AG09309 (cell line): ENCODE measurements at regions not wholly inside any gene's neighbourhood (a gene's known extent, or its start where the extent isn't known, plus 50 kb on each side); places are given as distances from the start of the nearest gene placed in this dataset.

ENCODE experiments used
- DNase-seq: peaks from one replicate; pipeline ENCODE4 v3.0.0-alpha.2; 2010; ENCODE audit warnings: low read depth
- H3K4me3 ChIP-seq: 2 replicates; pipeline ENCODE4 v1.5.1; 2011; ENCODE audit warnings: mild to moderate bottlenecking, low read depth, low read length, moderate library complexity; ENCODE audit not compliant: control insufficient read depth
- TF ChIP-seq, protein P1 (sequence below): IDR thresholded peaks from 2 replicates; pipeline ENCODE4 v1.5.1; 2011; ENCODE audit warnings: mild to moderate bottlenecking, low read depth, low read length, inconsistent platforms; ENCODE audit not compliant: insufficient read depth, control insufficient read depth; ENCODE audit errors: missing control alignments

DNA sequence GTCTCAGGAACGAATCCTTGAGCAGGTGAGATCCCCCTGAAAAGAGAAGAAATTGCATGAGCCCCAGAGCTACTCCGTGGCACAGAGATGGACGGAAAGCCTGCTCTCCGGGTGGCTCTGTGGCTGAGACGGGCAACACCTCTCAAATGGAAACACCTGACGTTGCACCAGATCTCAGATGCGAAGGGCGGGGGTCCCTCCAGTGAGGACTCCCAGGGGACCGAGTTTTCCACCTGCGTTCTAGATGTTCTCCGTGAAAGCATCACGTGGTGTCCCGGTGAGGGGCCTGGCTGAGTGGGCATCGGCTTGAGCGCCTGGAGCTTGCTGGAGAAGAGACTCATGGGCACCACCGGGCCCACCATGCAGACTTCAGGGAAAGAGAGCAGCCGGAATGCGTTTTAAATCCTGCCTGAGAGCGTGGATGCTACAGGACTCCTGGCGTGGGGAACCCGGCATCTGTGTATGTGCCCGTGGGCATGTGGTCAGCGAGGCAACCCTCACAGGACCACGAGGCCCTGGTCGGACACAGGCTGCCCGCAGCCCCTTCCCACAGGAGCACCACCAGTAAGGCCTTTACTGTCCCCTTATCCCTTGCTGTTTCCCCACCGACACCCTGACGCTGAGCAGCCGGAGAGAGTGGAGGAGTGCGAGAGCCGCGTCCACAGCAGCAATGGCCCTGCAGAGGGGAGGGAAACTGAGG lies 378.4 kb upstream of the IRX4 start:
- DNase-seq, result no peak
- TF ChIP-seq, protein P1, sequence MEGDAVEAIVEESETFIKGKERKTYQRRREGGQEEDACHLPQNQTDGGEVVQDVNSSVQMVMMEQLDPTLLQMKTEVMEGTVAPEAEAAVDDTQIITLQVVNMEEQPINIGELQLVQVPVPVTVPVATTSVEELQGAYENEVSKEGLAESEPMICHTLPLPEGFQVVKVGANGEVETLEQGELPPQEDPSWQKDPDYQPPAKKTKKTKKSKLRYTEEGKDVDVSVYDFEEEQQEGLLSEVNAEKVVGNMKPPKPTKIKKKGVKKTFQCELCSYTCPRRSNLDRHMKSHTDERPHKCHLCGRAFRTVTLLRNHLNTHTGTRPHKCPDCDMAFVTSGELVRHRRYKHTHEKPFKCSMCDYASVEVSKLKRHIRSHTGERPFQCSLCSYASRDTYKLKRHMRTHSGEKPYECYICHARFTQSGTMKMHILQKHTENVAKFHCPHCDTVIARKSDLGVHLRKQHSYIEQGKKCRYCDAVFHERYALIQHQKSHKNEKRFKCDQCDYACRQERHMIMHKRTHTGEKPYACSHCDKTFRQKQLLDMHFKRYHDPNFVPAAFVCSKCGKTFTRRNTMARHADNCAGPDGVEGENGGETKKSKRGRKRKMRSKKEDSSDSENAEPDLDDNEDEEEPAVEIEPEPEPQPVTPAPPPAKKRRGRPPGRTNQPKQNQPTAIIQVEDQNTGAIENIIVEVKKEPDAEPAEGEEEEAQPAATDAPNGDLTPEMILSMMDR, result no peak
- no peak overlapping the region for H3K4me3 ChIP-seq

DNA sequence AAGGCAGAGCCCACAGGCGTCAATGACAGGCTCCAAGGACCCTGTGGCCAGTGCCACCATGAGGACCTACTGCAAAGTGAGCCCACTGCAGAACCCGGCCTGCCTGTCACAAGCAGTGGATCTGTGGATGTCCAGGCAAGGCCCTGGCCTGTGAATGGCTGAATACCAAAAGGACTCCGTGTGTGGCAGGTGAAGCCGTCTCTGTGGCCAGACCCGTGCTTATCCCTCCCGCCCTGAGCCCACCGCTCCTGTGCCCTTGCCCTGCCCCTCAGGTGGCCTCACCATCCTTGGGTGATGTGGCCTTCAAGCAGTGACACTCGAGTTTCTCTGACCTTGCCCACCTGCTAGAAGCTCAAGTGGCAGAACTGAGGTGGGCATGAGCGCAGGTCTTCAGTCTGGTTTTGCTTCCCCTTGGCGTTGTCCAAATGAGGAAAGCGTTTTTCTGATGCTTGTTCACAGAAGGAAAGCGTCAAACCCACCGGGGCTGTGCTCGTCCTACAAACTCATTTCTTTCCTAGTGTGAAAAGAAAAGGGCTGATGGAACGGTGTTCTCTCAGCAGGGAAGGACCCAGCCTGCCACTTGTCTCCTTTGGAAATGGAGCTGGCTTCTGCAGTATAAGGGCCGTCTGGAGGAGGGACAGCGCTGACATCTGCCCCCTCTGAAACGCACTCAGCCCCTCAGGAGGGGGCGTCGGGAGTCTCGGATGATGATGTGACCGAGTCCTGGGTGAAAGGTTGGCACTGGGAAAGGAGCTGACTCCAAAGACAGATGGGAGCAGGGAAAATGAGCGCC lies 377.7 kb upstream of the IRX4 start:
- DNase-seq, result no peak
- TF ChIP-seq, protein P1, result no peak
- no peak overlapping the region for H3K4me3 ChIP-seq

DNA sequence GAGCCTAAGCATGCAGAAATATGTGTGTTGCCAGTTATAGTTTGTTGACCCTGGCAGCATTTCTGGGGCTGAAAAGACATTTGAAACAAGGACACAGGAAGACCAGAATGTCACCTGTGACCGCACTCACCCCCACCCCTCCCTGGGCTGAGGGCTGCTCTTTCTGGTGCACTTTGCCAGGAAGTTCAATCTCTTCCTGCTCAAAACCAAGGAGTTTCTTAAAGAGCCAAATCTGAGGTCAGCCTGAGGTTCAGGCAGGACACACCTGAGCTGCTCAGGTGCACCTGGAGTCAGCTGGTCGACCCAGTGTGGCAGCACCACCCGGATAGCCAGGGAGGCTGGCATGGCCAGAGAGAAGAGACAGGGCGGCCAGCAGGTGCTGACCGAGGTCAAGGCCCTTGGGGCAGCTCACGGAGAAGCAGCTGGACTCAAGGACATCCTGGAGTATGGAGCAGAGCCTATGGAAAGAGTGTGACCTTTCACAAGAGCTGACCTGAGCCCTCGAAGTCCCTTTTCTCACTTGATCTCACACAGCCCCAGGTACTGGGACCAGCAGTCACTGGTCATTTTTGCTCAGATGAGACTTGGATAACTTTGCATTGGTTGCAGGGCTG lies 376.9 kb upstream of the IRX4 start:
- no peak for DNase-seq
- TF ChIP-seq, protein P1, result no peak
- H3K4me3 ChIP-seq, result no peak overlapping the region

DNA sequence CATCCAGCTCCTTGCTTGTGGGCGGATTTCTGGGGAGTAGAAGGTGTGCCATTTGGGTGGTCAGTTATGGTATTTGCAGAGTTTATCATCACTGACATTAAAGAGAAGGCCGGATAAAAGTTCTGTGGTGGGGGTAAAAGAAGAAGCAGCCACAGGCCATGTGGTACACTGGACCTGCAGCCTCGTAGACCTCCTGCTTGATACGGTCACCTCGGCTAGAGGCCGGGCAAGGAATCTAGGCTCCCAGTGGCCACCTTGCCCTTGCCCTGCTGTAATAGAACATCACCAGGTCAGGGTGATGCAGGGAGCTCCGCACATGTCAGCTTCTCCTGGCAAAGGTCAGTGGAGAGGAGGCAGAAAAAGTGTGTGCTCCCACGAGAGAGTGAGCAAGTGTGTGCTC lies 376.1 kb upstream of the IRX4 start:
- no peak overlapping the region for H3K4me3 ChIP-seq
- no peak for DNase-seq
- TF ChIP-seq, protein P1, result no peak

DNA sequence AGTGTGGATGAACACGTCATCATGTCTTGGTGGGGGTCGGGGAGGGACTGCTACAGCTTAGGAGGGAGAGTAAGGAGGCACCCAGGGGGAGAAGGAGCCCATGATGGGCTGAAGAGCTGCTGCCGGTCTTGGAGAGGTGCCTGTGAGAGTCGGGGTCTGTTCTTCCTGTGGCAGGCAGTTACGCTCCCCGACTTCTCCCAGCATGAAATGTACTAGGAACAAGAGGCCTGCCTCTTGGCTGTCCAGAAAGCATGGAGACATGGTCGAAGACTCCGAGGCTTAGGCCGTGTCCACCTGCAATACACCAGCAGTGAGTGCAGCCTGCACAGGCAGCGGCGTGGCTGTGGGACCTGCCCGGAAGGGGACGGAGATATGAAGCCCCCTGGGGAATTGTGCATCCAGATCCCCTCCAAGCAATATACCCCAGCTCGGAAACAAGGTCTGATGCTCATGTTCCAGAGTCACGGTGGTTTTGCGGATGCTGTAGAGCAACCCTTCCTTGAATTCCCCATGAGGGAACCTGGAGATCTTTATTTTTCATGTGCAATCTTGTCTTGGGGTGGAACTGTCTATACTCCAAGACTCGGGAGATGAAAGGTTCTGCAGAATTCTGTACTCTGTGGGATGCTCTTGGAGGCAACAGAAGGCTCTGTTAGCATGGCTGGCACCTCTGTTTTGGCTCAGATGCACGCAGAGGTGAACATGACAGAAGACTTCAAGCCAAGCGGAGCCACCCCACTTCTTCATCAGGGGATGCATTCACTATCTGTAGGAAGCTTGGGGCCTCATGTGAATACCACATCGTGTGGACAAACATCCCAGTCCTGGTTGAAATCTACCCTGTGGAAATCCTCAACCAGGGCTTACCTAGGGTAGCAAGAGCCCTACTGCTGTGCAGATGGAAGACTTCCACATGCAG lies 374.9 kb upstream of the IRX4 start:
- H3K4me3 ChIP-seq, result no peak overlapping the region
- no peak for DNase-seq
- TF ChIP-seq, protein P1, result no peak
